ENCODE measurements at regions not wholly inside any gene's neighbourhood (a gene's known extent, or its start where the extent isn't known, plus 50 kb on each side); places are given as distances from the start of the nearest gene placed in this dataset.

GRCh38 chr14:34134484-34134883, 183.6 kb upstream of the EGLN3 start:
- DNase-seq (ENCODE audit: low read depth in 2 of 2), result no peak

DNA sequence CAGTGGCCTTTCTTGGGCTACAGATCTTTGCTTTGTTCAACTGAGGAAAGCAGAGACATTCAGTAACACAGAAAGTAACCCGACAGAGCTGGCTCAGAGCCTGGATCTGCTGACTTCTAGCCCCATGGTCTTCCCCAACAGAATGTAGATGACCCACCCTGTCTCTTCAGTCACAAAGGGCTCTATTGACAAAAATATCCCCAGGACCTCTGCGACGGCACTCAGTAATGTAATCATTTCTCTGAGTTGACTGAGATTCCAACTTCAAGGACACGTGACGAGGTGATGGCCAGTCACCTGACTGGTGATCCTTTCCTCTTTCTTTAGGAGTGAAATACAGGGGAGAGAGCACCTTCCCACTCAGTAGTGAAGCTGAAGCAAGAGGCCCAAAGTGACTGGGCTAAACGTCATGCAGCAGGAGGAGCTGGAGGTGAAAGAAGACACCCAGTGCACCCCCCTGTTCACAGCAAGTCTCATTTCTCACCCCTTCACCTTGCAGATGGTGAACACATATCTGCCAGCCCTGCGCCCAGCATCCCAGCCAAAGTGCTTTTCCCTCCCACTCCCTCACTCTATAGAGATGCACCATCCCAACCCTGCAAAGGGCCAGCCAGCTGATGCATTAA, 179.2 kb upstream of the EGLN3 start:
- no peak for DNase-seq (ENCODE audit: low read depth in 2 of 2)

- no peak for DNase-seq (ENCODE audit: low read depth in 2 of 2)
Observed at GRCh38 chr14:34128665-34129064, 177.8 kb upstream of the EGLN3 start.

- no peak for DNase-seq (ENCODE audit: low read depth in 2 of 2)
Observed at GRCh38 chr14:34126586-34126985, 175.7 kb upstream of the EGLN3 start.

- no peak for DNase-seq (ENCODE audit: low read depth in 2 of 2)
Observed at GRCh38 chr14:34124585-34124984, 173.7 kb upstream of the EGLN3 start.

GRCh38 chr14:34122650-34123049, 171.8 kb upstream of the EGLN3 start:
- no peak for DNase-seq (ENCODE audit: low read depth in 2 of 2)

- no peak for DNase-seq (ENCODE audit: low read depth in 2 of 2)
Observed at GRCh38 chr14:34122081-34122480, 171.2 kb upstream of the EGLN3 start.

- DNase-seq (ENCODE audit: low read depth in 2 of 2), result no peak
Observed at GRCh38 chr14:34120185-34120977, 169.5 kb upstream of the EGLN3 start.

DNA sequence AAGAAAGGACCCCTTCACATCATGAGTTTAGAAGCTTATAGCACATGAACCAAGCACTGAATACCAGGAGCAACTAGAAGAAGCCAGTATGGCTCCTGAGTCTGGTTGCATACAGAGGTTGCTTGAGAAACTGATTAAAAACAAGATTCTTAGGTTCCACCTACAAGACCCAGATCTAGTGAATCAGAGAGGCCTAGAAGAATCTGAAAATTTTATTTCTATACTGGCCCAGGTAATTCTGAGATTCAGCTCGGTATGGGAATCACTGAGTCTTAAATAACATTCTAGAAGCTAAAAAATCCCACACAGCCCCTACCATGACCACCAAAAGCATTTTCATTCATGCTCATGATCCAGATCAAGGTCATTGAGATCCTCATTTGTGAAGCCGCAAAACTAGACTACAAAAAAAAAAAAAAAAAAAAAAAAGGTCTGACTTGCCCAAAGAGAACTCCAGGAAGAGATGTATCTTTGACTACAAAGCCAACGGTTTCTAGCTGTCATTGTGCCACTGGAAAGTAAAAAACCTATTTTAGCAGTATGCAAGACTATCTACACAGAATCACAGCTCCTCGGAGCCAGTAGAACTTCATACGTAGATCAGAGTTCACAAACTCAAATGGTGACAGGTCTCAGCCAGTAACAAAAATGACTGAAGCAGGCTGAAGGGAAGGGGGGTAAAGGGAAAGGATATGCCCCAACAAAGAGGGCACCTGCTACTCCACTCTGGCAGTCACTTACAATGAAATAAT, 168.4 kb upstream of the EGLN3 start:
- DNase-seq (ENCODE audit: low read depth in 2 of 2), result no peak

- no peak for DNase-seq (ENCODE audit: low read depth in 2 of 2)
Observed at GRCh38 chr14:34113991-34114390, 163.1 kb upstream of the EGLN3 start.

GRCh38 chr14:34113005-34113511, 162.2 kb upstream of the EGLN3 start:
- DNase-seq (ENCODE audit: low read depth in 2 of 2), result no peak

GRCh38 chr14:34111953-34112352, 161.1 kb upstream of the EGLN3 start:
- DNase-seq (ENCODE audit: low read depth in 2 of 2), result no peak

DNA sequence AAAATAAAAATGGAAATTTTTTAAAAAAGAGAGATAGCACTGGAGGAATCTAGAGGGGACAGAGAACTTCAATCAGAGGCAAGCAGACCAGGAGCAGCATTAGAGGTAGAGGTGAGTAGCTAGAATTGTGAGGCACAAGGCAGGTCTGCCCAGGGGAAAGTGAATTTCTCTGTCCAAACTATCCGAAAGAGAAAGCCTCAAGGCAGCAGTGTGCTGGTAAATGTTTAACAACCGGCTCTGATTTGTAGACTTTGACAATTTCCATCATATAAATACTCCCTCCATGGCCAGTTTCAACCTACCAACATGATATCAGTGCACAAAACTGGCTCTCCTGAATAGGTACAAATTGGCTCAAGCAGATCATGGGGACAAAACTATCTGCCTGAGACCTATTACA, 160.6 kb upstream of the EGLN3 start:
- DNase-seq (ENCODE audit: low read depth in 2 of 2), result no peak

- no peak for DNase-seq (ENCODE audit: low read depth in 2 of 2)
Observed at GRCh38 chr14:34110531-34110930, 159.7 kb upstream of the EGLN3 start.

DNA sequence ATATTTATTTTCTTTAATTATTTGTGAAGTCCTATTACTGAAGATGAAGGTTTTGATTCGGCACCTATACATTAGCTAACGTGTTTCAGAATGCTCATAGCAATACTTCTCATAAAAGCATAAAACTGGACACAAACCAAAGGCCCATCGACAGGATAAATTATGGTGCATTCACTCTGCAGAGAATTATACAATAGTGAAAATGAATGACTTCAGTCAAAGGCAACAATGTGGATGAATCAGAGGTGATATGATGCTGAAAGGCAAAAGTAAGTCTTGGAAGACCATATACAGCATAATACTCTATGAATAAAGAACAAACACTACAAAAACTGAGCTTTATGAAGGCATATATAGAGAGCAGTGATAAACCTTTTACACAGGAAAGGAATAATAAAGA, 156.6 kb upstream of the EGLN3 start:
- DNase-seq (ENCODE audit: low read depth in 2 of 2), result no peak

DNA sequence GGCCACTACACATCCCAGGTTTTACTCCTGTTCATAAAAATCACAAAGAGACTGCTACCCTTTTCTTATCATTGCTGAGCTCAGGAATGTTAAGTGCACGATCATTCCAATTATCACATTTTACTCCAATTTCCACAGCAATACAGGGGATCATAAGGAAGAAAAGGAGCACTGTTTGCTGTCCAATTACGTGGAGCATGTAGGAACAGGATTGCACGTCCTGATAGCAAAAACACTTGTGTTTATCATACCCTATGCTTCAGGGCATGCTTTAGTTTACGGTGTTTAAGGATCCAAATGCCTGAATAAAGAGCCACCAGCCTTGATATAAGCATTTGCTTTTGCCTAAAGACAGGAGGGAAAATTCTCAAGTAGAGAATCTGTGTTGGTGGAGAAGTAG, 155.4 kb upstream of the EGLN3 start:
- no peak for DNase-seq (ENCODE audit: low read depth in 2 of 2)

GRCh38 chr14:34104489-34105397, 153.9 kb upstream of the EGLN3 start:
- DNase-seq (ENCODE audit: low read depth in 2 of 2), result no peak

DNA sequence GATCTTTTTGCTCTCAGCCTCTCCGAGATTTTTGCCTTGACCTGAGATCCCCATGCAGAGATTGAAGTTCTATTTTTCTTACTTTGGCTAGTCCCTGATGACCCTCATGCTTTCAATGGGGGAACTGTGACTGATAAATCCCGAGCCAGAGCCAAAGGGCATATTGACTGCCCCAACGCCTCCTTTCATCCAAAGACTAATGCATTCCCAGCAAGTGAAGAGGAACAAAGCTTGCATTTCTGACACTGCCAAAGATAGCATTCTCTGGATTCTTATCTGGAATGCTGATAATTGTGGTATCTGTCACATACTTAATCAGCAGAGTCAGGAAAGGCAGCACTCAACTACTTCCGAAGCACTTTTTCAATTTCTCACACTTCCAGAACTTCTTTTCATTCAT, 152.3 kb upstream of the EGLN3 start:
- no peak for DNase-seq (ENCODE audit: low read depth in 2 of 2)

- no peak for DNase-seq (ENCODE audit: low read depth in 2 of 2)
Observed at GRCh38 chr14:34099635-34100034, 148.8 kb upstream of the EGLN3 start.

GRCh38 chr14:34098985-34099349, 148.1 kb upstream of the EGLN3 start:
- DNase-seq (ENCODE audit: low read depth in 2 of 2), result no peak

Data from stimulated activated CD8-positive, alpha-beta memory T cell treated with anti-CD3 and anti-CD28 coated beads, Interleukin-7, amount 100 ng/mL, for 1 hour (primary cell).